DND-41 (cell line): ENCODE measurements at regions not wholly inside any gene's neighbourhood (a gene's known extent, or its start where the extent isn't known, plus 50 kb on each side); places are given as distances from the start of the nearest gene placed in this dataset.

Experiments
- ATAC-seq: fragments of 200-7000 bp; cut with Tn5 transposase; 3 replicates; pipeline ENCODE4 v1.9.1; 2021; ENCODE audit warnings: low read depth; ENCODE audit not compliant: insufficient read depth
- DNase-seq: peaks from one replicate; pipeline ENCODE4 v3.0.0-alpha.2; 2020
- H2AFZ ChIP-seq: 2 replicates; pipeline ENCODE4 v1.6.0; 2012; ENCODE audit warnings: low read depth, low read length
- H3K27ac ChIP-seq: 2 replicates; pipeline ENCODE4 v1.5.1; 2012; ENCODE audit warnings: low read length, inconsistent platforms
- H3K27me3 ChIP-seq: fragments of 200-600 bp; sonication (generic); 2 replicates; pipeline ENCODE4 v1.6.0; 2012; ENCODE audit warnings: low read length, mild to moderate bottlenecking, inconsistent platforms; ENCODE audit not compliant: insufficient read depth, poor library complexity
- H3K36me3 ChIP-seq: 2 replicates; pipeline ENCODE4 v1.5.1; 2012; ENCODE audit warnings: low read length, inconsistent platforms; ENCODE audit not compliant: insufficient read depth
- H3K4me1 ChIP-seq: 2 replicates; pipeline ENCODE4 v1.5.1; 2012; ENCODE audit warnings: mild to moderate bottlenecking, low read length; ENCODE audit not compliant: insufficient read depth
- H3K4me2 ChIP-seq: 2 replicates; pipeline ENCODE4 v1.6.0; 2012; ENCODE audit warnings: mild to moderate bottlenecking, moderate library complexity, low read length, inconsistent platforms; ENCODE audit not compliant: insufficient read depth
- H3K4me3 ChIP-seq, 2 experiments: fragments of 200-600 bp in 1 of 2; shearing (Covaris generic) in 1 of 2; 2 replicates each; pipeline ENCODE4 v1.5.1; 2012 to 2016; ENCODE audit warnings: inconsistent platforms in 2 of 2, low read length in 2 of 2, mild to moderate bottlenecking in 2 of 2, low read depth in 1 of 2, moderate library complexity in 1 of 2
- H3K79me2 ChIP-seq: 2 replicates; pipeline ENCODE4 v1.6.0; 2012; ENCODE audit warnings: low read length, inconsistent platforms; ENCODE audit not compliant: insufficient read depth
- H3K9ac ChIP-seq: 2 replicates; pipeline ENCODE4 v1.6.0; 2012; ENCODE audit warnings: low read depth, mild to moderate bottlenecking, inconsistent platforms, low read length, moderate library complexity
- H3K9me3 ChIP-seq: 2 replicates; pipeline ENCODE4 v1.5.1; 2012; ENCODE audit warnings: low read length, moderate library complexity, mild to moderate bottlenecking, inconsistent platforms; ENCODE audit not compliant: insufficient read depth, severe bottlenecking
- H4K20me1 ChIP-seq: 2 replicates; pipeline ENCODE4 v1.6.0; 2012; ENCODE audit warnings: low read length; ENCODE audit not compliant: insufficient read depth
- CTCF ChIP-seq: IDR thresholded peaks from 2 replicates; pipeline ENCODE4 v1.5.1; 2012; ENCODE audit warnings: borderline replicate concordance, low read length, moderate library complexity, mild to moderate bottlenecking; ENCODE audit not compliant: poor library complexity, severe bottlenecking; ENCODE audit errors: extremely low read depth
- EZH2 ChIP-seq: IDR thresholded peaks from 3 replicates; pipeline ENCODE4 v1.6.1; 2012; ENCODE audit warnings: borderline replicate concordance, low read depth, mild to moderate bottlenecking, moderate library complexity, low read length, inconsistent platforms; ENCODE audit not compliant: severe bottlenecking

GRCh38 chr1:81689531-81689941 is 111.2 kb upstream of the ADGRL2 start:
- Histone ChIP-seq H2AFZ (no peak overlapping the region), H3K9ac (no peak overlapping the region), H3K4me2 (no peak overlapping the region), H4K20me1 (no peaks in the 10 kb centered on the region), H3K27ac (no peak overlapping the region), H3K4me3 (no peak overlapping the region), H3K36me3 (no peaks in the 10 kb centered on the region), H3K27me3 (no peaks in the 10 kb centered on the region), H3K4me1 (no peaks in the 10 kb centered on the region), H3K9me3 (no peaks in the 10 kb centered on the region), H3K79me2 (no peaks in the 10 kb centered on the region)
- ATAC-seq = no peak
- DNase-seq = no peak
- no peak for TF ChIP-seq EZH2
- TF ChIP-seq CTCF = no peak

DNA sequence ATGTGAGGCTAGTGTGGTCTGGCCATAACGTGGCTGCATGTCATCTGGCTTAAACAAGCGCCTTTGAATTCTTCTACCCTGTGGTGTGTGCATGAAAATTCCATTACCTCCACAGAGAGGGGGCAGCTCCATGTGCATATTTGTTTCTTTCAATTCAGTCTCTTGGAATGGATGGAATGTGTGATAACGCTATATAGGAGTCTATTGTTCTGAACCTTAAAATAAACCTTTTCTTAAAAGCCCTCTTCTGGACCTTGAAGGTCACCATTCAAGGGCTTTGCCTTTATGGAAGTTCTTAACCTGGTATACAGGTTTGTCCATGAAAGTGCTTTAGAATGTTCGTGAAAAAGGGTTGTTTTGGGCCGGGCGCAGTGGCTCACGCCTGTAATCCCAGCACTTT is 118.2 kb upstream of the ADGRL2 start:
- no peak for ATAC-seq
- Histone ChIP-seq H3K79me2 (no peaks in the 10 kb centered on the region), H3K27me3 (no peaks in the 10 kb centered on the region), H3K4me2 (no peak overlapping the region), H4K20me1 (no peaks in the 10 kb centered on the region), H3K27ac (no peak overlapping the region), H3K4me1 (no peaks in the 10 kb centered on the region), H3K36me3 (no peaks in the 10 kb centered on the region), H3K9me3 (no peaks in the 10 kb centered on the region), H3K9ac (no peak overlapping the region), H2AFZ (no peak overlapping the region), H3K4me3 (no peak overlapping the region)
- no peak for TF ChIP-seq CTCF
- TF ChIP-seq EZH2 = no peak
- no peak for DNase-seq

- Histone ChIP-seq H3K4me3 (no peak overlapping the region), H3K9me3 (no peaks in the 10 kb centered on the region), H3K27ac (no peak overlapping the region), H3K36me3 (no peaks in the 10 kb centered on the region), H3K9ac (no peak overlapping the region), H3K4me1 (no peaks in the 10 kb centered on the region), H3K27me3 (no peaks in the 10 kb centered on the region), H3K4me2 (no peak overlapping the region), H3K79me2 (no peaks in the 10 kb centered on the region), H4K20me1 (no peaks in the 10 kb centered on the region), H2AFZ (no peak overlapping the region)
- TF ChIP-seq CTCF = no peak
- TF ChIP-seq EZH2 = no peak
- ATAC-seq (no peak), DNase-seq (no peak)
Observed at GRCh38 chr1:81681601-81682266, 119.0 kb upstream of the ADGRL2 start.
